ENCODE measurements at regions not wholly inside any gene's neighbourhood (a gene's known extent, or its start where the extent isn't known, plus 50 kb on each side); places are given as distances from the start of the nearest gene placed in this dataset.

DNA sequence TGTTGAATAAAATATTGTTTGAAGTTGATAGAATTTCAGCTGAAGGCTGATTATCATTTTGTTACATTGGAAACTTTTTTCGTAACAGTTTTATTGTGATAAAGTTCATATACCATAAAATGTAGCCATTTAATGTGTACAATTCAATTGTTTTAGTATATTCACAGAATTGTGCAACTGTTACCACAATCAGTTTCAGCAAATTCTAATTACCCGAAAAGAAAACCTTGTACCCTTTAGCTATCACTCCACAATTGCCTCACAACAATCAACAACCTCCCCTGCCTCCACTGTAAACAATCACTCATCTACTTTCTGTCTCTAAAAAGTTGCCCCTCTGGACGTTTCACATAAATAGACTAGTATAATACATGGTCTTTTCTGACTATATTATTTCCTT lies 179.7 kb upstream of the BET1 start:
- no peak for TF ChIP-seq EZH2phosphoT487 (IDR thresholded peaks at IDR 0.05; ENCODE audit: borderline replicate concordance, low read depth, low read length)
- TF ChIP-seq, protein P1, sequence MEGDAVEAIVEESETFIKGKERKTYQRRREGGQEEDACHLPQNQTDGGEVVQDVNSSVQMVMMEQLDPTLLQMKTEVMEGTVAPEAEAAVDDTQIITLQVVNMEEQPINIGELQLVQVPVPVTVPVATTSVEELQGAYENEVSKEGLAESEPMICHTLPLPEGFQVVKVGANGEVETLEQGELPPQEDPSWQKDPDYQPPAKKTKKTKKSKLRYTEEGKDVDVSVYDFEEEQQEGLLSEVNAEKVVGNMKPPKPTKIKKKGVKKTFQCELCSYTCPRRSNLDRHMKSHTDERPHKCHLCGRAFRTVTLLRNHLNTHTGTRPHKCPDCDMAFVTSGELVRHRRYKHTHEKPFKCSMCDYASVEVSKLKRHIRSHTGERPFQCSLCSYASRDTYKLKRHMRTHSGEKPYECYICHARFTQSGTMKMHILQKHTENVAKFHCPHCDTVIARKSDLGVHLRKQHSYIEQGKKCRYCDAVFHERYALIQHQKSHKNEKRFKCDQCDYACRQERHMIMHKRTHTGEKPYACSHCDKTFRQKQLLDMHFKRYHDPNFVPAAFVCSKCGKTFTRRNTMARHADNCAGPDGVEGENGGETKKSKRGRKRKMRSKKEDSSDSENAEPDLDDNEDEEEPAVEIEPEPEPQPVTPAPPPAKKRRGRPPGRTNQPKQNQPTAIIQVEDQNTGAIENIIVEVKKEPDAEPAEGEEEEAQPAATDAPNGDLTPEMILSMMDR (conservative IDR thresholded peaks at IDR 0.05; ENCODE audit: low read length), result no peak

Measured in OCI-LY7 (cell line).